ENCODE measurements at regions not wholly inside any gene's neighbourhood (a gene's known extent, or its start where the extent isn't known, plus 50 kb on each side); places are given as distances from the start of the nearest gene placed in this dataset.
"Not testable (repeated sequence)": the region's sequence is repeated elsewhere in the genome, so short reads cannot be mapped to it uniquely, and the experiment has no call there.

DNA sequence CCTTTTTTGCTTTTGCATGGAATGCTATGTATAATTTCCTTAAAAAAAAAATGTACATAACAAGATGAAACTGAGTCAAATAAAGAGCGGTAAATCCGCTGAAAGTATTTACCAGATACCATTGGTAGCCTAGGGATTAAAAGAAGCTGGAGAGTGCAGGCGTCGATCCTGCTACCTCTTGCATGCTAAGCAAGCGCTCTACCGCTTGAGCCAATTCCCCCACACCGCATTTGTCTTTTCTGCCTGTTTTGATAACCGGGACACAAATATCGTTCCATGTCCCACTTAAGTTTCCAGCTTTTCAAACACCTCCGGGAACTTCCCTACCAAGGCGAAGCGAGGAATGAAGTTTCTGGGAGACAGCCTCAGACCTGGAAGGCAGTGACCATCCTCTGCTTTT is 113.9 kb upstream of the ZNF322 start:
- H3K36me3 Mint-ChIP-seq; H3K9me3 ChIP-seq (replicated peaks in 1 of 2; ENCODE audit: control insufficient read depth in 1 of 2, insufficient read depth in 1 of 2, low read length in 2 of 2); H3K79me2 ChIP-seq (ENCODE audit: insufficient read depth, low read length); H3K4me3 ChIP-seq (replicated peaks in 1 of 3; ENCODE audit: low read depth in 2 of 3, low read length in 3 of 3); H3K9me3 Mint-ChIP-seq; H3K27ac Mint-ChIP-seq; H3K4me3 Mint-ChIP-seq; H4K20me1 ChIP-seq (ENCODE audit: insufficient read depth, low read length); H3K9ac ChIP-seq (ENCODE audit: insufficient read depth, low read length, poor library complexity, severe bottlenecking); intact Hi-C loops (cut with micrococcal nuclease); DNase-seq; H3K4me2 ChIP-seq (replicated peaks; ENCODE audit: extremely low read depth, low read length, poor library complexity, severe bottlenecking); H3K4me1 ChIP-seq (ENCODE audit: control insufficient read depth in 1 of 2, insufficient read depth in 2 of 2, low read length in 2 of 2); H3K27me3 Mint-ChIP-seq (ENCODE audit: low read depth in 3 of 3); H3K4me1 Mint-ChIP-seq; H3K36me3 ChIP-seq (replicated peaks in 1 of 2; ENCODE audit: control insufficient read depth in 1 of 2, insufficient read depth in 2 of 2, low read length in 2 of 2); H3K27me3 ChIP-seq (ENCODE audit: control insufficient read depth in 2 of 2, insufficient read depth in 2 of 2, low read length in 2 of 2); H3K27ac ChIP-seq (ENCODE audit: low read depth in 1 of 2, low read length in 2 of 2); H2AFZ ChIP-seq (ENCODE audit: insufficient read depth, low read depth, low read length, poor library complexity, severe bottlenecking): not testable (repeated sequence)
- WGBS (ENCODE audit: insufficient coverage) = no CpG with 5 or more reads among the region's 12 CpGs

DNA sequence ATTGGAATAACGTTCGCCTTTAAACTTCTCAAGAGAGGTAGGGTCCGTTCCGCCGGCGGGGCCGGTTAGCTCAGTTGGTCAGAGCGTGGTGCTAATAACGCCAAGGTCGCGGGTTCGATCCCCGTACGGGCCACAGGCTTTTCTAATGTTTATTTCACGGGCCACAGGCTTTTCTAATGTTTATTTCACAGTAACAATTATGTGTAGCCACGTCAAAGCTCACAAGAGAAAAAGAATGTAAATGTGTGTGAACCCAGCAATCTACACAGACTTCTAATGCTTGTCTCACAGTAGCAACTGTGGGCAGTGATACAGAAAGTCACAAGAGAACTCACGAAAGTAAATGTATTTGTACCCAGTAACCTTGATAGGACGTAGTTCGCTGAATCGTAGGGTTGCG is 121.0 kb upstream of the ZNF322 start:
- H3K4me2 ChIP-seq (replicated peaks; ENCODE audit: extremely low read depth, low read length, poor library complexity, severe bottlenecking); H3K36me3 ChIP-seq (replicated peaks in 1 of 2; ENCODE audit: control insufficient read depth in 1 of 2, insufficient read depth in 2 of 2, low read length in 2 of 2); H3K4me3 ChIP-seq (replicated peaks in 1 of 3; ENCODE audit: low read depth in 2 of 3, low read length in 3 of 3); H2AFZ ChIP-seq (ENCODE audit: insufficient read depth, low read depth, low read length, poor library complexity, severe bottlenecking); H3K9me3 ChIP-seq (replicated peaks in 1 of 2; ENCODE audit: control insufficient read depth in 1 of 2, insufficient read depth in 1 of 2, low read length in 2 of 2); H3K9ac ChIP-seq (ENCODE audit: insufficient read depth, low read length, poor library complexity, severe bottlenecking); DNase-seq; H4K20me1 ChIP-seq (ENCODE audit: insufficient read depth, low read length); H3K79me2 ChIP-seq (ENCODE audit: insufficient read depth, low read length); intact Hi-C loops (cut with micrococcal nuclease); H3K27me3 ChIP-seq (ENCODE audit: control insufficient read depth in 2 of 2, insufficient read depth in 2 of 2, low read length in 2 of 2); H3K4me1 ChIP-seq (ENCODE audit: control insufficient read depth in 1 of 2, insufficient read depth in 2 of 2, low read length in 2 of 2); H3K36me3 Mint-ChIP-seq; H3K27me3 Mint-ChIP-seq (ENCODE audit: low read depth in 3 of 3); H3K27ac ChIP-seq (ENCODE audit: low read depth in 1 of 2, low read length in 2 of 2); H3K4me1 Mint-ChIP-seq; H3K9me3 Mint-ChIP-seq; H3K4me3 Mint-ChIP-seq; H3K27ac Mint-ChIP-seq: not testable (repeated sequence)
- no CpG with 5 or more reads among the region's 21 CpGs for WGBS (ENCODE audit: insufficient coverage)

DNA sequence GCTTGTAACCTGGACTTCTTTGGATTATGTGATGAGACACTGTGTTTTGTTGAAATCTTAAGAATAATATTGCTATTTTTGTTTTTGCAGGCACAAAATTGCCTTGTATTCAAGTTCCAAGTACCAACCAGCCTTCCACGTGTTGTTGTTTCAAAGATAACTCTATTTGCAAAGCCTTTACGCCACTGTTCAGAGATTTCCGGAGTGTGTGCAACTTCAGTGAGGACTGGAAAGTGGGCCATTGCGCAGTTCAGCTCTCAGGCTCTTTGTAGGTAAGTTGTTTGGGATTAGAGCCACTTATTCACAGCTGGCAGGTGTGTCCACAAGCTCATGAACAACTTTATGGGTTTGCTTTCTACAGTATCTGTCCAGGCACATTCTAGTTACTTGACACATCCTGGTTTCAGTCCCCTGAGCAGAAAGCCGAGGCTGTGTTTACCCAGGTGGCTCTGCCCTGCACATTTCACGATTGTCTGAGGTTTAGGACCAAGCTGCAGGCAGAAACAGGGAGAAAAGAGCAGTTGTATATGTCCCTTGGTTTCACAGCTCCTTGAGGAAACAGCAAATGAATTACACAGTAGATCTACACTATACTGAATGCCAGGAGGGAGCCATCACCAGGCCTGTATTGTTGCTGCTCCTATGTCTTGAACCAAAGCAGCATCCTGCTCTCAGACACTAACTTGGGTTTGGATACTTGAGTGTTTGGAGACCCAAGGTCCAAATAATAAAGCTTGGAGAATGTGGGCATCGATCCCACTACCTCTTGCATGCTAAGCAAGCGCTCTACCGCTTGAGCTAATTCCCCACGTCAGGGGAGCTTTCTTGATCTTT is 136.1 kb upstream of the ZNF322 start:
- H3K27me3 ChIP-seq (ENCODE audit: control insufficient read depth in 2 of 2, insufficient read depth in 2 of 2, low read length in 2 of 2); H3K9ac ChIP-seq (ENCODE audit: insufficient read depth, low read length, poor library complexity, severe bottlenecking); H3K4me3 Mint-ChIP-seq; H3K4me2 ChIP-seq (replicated peaks; ENCODE audit: extremely low read depth, low read length, poor library complexity, severe bottlenecking); H3K9me3 ChIP-seq (replicated peaks in 1 of 2; ENCODE audit: control insufficient read depth in 1 of 2, insufficient read depth in 1 of 2, low read length in 2 of 2); intact Hi-C loops (cut with micrococcal nuclease); H3K9me3 Mint-ChIP-seq; H3K79me2 ChIP-seq (ENCODE audit: insufficient read depth, low read length); H3K4me1 Mint-ChIP-seq; H3K27ac ChIP-seq (ENCODE audit: low read depth in 1 of 2, low read length in 2 of 2); H3K4me3 ChIP-seq (replicated peaks in 1 of 3; ENCODE audit: low read depth in 2 of 3, low read length in 3 of 3); DNase-seq; H3K27me3 Mint-ChIP-seq (ENCODE audit: low read depth in 3 of 3); H4K20me1 ChIP-seq (ENCODE audit: insufficient read depth, low read length); H2AFZ ChIP-seq (ENCODE audit: insufficient read depth, low read depth, low read length, poor library complexity, severe bottlenecking); H3K4me1 ChIP-seq (ENCODE audit: control insufficient read depth in 1 of 2, insufficient read depth in 2 of 2, low read length in 2 of 2); H3K27ac Mint-ChIP-seq; H3K36me3 ChIP-seq (replicated peaks in 1 of 2; ENCODE audit: control insufficient read depth in 1 of 2, insufficient read depth in 2 of 2, low read length in 2 of 2); H3K36me3 Mint-ChIP-seq: not testable (repeated sequence)
- no CpG with 5 or more reads among the region's 10 CpGs for WGBS (ENCODE audit: insufficient coverage)

DNA sequence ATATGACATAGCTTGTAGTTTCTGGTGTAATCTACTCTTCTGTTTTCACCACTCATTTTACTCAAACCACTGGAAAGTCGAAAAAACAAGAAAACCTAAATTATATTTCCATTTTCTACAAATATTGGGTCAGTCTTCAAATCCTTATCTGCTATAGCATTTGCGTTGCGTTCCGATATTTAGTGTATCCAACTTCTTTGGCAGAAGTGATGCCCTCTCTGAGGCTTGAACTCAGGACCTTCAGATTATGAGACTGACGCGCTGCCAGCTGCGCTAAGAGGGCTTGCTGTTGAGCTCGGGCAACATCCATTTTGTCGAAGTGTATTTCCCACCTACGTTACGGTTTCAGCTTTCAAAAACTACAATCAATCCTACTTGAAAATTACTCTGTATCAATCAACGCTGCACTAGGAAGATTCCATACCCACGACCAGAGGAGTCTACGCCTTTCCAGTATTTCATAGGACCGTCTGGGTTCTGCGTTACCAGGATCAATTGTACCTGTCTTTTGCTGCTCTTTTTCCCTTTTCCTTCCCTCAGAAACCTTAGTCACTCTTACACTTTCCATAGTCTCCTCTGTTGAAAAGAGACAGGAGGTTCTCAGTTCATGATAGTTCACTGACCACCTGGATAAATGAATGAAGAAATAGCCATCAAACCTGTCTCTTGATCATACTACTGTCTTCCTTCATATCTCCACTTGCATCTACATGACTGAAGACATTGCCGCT is 140.5 kb upstream of the ZNF322 start:
- H3K9ac ChIP-seq (ENCODE audit: insufficient read depth, low read length, poor library complexity, severe bottlenecking); intact Hi-C loops (cut with micrococcal nuclease); H3K27ac ChIP-seq (ENCODE audit: low read depth in 1 of 2, low read length in 2 of 2); H3K36me3 Mint-ChIP-seq; H3K4me1 ChIP-seq (ENCODE audit: control insufficient read depth in 1 of 2, insufficient read depth in 2 of 2, low read length in 2 of 2); H3K4me3 Mint-ChIP-seq; H3K9me3 Mint-ChIP-seq; H4K20me1 ChIP-seq (ENCODE audit: insufficient read depth, low read length); H3K4me2 ChIP-seq (replicated peaks; ENCODE audit: extremely low read depth, low read length, poor library complexity, severe bottlenecking); H3K4me1 Mint-ChIP-seq; H3K27me3 Mint-ChIP-seq (ENCODE audit: low read depth in 3 of 3); H2AFZ ChIP-seq (ENCODE audit: insufficient read depth, low read depth, low read length, poor library complexity, severe bottlenecking); H3K79me2 ChIP-seq (ENCODE audit: insufficient read depth, low read length); H3K27ac Mint-ChIP-seq; H3K9me3 ChIP-seq (replicated peaks in 1 of 2; ENCODE audit: control insufficient read depth in 1 of 2, insufficient read depth in 1 of 2, low read length in 2 of 2); DNase-seq; H3K4me3 ChIP-seq (replicated peaks in 1 of 3; ENCODE audit: low read depth in 2 of 3, low read length in 3 of 3); H3K36me3 ChIP-seq (replicated peaks in 1 of 2; ENCODE audit: control insufficient read depth in 1 of 2, insufficient read depth in 2 of 2, low read length in 2 of 2); H3K27me3 ChIP-seq (ENCODE audit: control insufficient read depth in 2 of 2, insufficient read depth in 2 of 2, low read length in 2 of 2): not testable (repeated sequence)
- no CpG with 5 or more reads among the region's 17 CpGs for WGBS (ENCODE audit: insufficient coverage)
